ENCODE measurements at regions not wholly inside any gene's neighbourhood (a gene's known extent, or its start where the extent isn't known, plus 50 kb on each side); places are given as distances from the start of the nearest gene placed in this dataset.

DNA sequence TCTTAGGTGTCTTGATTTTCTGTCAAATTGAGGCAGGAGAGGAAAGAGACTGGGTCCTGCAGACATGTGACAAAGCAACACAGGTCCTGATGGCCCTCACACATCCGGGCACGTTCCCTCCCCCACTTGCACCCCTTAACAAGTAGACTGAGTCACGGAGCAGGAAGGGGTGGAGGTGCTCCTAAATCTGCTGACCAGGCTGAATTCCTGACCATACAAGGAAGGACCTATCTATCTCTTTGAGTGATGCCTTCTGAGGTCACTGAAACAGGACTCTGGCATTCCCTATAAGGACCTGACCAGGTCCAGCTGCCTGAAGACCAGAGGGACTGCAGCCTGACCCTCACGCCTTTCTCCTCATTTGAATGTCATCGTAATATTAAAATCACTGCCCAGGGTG, 250.3 kb downstream of the COL4A1 start:
- peaks cover 0 to 19% (median 3%) of the 10 kb centered on the region in 4 donors for H3K4me1 ChIP-seq
- H3K27me3 ChIP-seq = no peaks in the 10 kb centered on the region
- H3K9me3 ChIP-seq = no peaks in the 10 kb centered on the region
- no peaks in the 10 kb centered on the region for H3K36me3 ChIP-seq
- intact Hi-C loops (cut with DNase I; ENCODE audit: low total_unique reads) = no loop called here
- TF ChIP-seq, protein P1, sequence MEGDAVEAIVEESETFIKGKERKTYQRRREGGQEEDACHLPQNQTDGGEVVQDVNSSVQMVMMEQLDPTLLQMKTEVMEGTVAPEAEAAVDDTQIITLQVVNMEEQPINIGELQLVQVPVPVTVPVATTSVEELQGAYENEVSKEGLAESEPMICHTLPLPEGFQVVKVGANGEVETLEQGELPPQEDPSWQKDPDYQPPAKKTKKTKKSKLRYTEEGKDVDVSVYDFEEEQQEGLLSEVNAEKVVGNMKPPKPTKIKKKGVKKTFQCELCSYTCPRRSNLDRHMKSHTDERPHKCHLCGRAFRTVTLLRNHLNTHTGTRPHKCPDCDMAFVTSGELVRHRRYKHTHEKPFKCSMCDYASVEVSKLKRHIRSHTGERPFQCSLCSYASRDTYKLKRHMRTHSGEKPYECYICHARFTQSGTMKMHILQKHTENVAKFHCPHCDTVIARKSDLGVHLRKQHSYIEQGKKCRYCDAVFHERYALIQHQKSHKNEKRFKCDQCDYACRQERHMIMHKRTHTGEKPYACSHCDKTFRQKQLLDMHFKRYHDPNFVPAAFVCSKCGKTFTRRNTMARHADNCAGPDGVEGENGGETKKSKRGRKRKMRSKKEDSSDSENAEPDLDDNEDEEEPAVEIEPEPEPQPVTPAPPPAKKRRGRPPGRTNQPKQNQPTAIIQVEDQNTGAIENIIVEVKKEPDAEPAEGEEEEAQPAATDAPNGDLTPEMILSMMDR (IDR thresholded peaks at IDR 0.05) = no peak
- peak overlapping the region; percentile 59 to 71 for H3K27ac ChIP-seq
- no peak for DNase-seq
- peak overlapping the region; percentile 38 to 42 for H3K4me3 ChIP-seq

GRCh38 chr13:110055089-110055488, 251.9 kb downstream of the COL4A1 start:
- Histone ChIP-seq H3K4me1 (peaks cover 0 to 19% (median 3%) of the 10 kb centered on the region in 4 donors), H3K27ac (no peak overlapping the region)
- TF ChIP-seq, protein P1 (IDR thresholded peaks at IDR 0.05) = no peak

GRCh38 chr13:110054041-110054440, 252.9 kb downstream of the COL4A1 start:
- intact Hi-C loops (cut with DNase I; ENCODE audit: low total_unique reads) = no loop called here
- Histone ChIP-seq H3K27ac (no peak overlapping the region), H3K36me3 (no peaks in the 10 kb centered on the region), H3K9me3 (no peaks in the 10 kb centered on the region), H3K27me3 (no peaks in the 10 kb centered on the region), H3K4me3 (no peak overlapping the region), H3K4me1 (peaks cover 0 to 19% (median 3%) of the 10 kb centered on the region in 4 donors)
- TF ChIP-seq, protein P1 (IDR thresholded peaks at IDR 0.05) = no peak
- no peak for DNase-seq

More at GRCh38 chr13:110055089-110055488, 251.9 kb downstream of the COL4A1 start:
- intact Hi-C loops (cut with DNase I; ENCODE audit: low total_unique reads) = no loop called here
- no peaks in the 10 kb centered on the region for H3K27me3 ChIP-seq
- no peak overlapping the region for H3K4me3 ChIP-seq
- no peak for DNase-seq
- H3K36me3 ChIP-seq = no peaks in the 10 kb centered on the region
- no peaks in the 10 kb centered on the region for H3K9me3 ChIP-seq

DNA sequence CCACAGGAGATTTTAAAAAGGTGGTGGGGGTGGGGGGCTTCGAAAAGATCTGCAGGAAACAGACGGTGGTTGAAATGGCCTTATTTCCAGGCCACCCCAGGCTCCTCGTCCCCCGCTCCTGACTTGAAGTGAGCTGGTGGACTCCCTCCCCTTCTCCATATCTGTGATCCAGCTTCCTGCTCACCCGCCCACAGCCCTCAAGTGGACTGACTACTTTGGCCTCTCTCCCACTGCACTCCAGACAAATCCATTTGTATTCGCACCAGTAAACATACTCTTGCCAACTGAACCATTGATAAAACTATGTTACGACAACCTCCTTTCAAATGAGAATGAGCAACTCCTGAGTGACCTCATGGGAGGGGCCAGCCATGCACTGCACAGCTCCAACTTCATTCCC, 259.5 kb downstream of the COL4A1 start:
- Histone ChIP-seq H3K27me3 (no peaks in the 10 kb centered on the region), H3K36me3 (no peaks in the 10 kb centered on the region), H3K27ac (peak overlapping the region in 1 of 2 donors; percentile 42), H3K9me3 (no peaks in the 10 kb centered on the region), H3K4me1 (peaks cover 0 to 20% (median 6%) of the 10 kb centered on the region in 4 donors), H3K4me3 (no peak overlapping the region)
- TF ChIP-seq, protein P1 (IDR thresholded peaks at IDR 0.05) = no peak
- intact Hi-C loops (cut with DNase I; ENCODE audit: low total_unique reads) = no loop called here
- peak; percentile 54 to 82 for DNase-seq

DNA sequence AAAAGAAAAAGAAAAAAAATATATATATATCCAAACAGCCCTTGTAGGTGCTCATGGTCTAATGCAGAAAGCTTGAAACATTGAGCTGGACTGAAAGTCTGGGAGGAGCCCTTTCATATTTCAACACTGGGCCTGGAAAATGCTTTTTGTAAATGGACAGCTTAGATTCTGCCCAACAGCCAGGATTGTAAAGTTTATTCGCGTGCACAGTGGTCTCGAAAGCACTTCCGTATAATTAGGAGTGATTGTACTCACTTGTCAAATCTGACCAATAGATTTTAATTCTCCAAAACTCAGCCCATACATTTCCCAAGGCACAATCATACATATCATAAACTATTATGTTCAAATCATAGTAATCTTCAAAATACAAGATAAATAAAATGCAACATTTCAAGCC, 260.1 kb downstream of the COL4A1 start:
- no peak for DNase-seq
- no peaks in the 10 kb centered on the region for H3K27me3 ChIP-seq
- no peak overlapping the region for H3K4me3 ChIP-seq
- H3K9me3 ChIP-seq = no peaks in the 10 kb centered on the region
- TF ChIP-seq, protein P1 (IDR thresholded peaks at IDR 0.05) = no peak
- H3K27ac ChIP-seq = no peak overlapping the region
- H3K36me3 ChIP-seq = no peaks in the 10 kb centered on the region
- intact Hi-C loops (cut with DNase I; ENCODE audit: low total_unique reads) = no loop called here
- H3K4me1 ChIP-seq = peaks cover 0 to 24% (median 6%) of the 10 kb centered on the region in 4 donors

DNA sequence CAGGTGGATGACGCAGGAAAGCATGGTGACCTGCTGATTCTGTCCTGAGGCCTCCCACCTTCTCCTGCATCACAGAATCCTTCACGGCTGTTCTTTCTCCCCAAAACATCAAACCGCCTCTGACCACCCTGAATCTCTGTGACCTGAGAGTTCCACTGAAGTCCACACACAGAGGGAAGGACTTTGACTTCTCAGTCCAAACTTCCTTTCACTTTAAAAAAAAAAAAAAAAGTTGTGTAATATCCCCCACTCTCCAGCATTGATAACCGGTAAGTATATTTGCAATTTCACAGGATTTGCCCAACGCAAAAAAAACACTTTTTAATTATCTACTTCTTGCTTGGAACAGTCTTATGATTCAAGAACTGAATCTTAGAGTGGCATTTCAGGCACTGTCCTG, 259.5 kb upstream of the IRS2 start:
- no peaks in the 10 kb centered on the region for H3K27me3 ChIP-seq
- TF ChIP-seq, protein P1 (IDR thresholded peaks at IDR 0.05) = no peak
- H3K4me1 ChIP-seq = peaks cover 0 to 24% (median 6%) of the 10 kb centered on the region in 4 donors
- intact Hi-C loops (cut with DNase I; ENCODE audit: low total_unique reads) = no loop called here
- no peak overlapping the region for H3K27ac ChIP-seq
- H3K36me3 ChIP-seq = no peaks in the 10 kb centered on the region
- no peaks in the 10 kb centered on the region for H3K9me3 ChIP-seq
- no peak overlapping the region for H3K4me3 ChIP-seq
- no peak for DNase-seq
